NCI-H345 treated with DMSO at 0.1 percent for 48 hours (cell line): ENCODE measurements at regions not wholly inside any gene's neighbourhood (a gene's known extent, or its start where the extent isn't known, plus 50 kb on each side); places are given as distances from the start of the nearest gene placed in this dataset.
"Not testable (repeated sequence)": the region's sequence is repeated elsewhere in the genome, so short reads cannot be mapped to it uniquely, and the experiment has no call there.

Experiments
- DNase-seq: peaks from one replicate; lab custom pipeline; 2025; ENCODE audit not compliant: unreplicated experiment; lab: John Stamatoyannopoulos, UW

GRCh38 chrX:116872931-116873330, 410.2 kb upstream of the CT83 start:
- DNase-seq: no peak

DNA sequence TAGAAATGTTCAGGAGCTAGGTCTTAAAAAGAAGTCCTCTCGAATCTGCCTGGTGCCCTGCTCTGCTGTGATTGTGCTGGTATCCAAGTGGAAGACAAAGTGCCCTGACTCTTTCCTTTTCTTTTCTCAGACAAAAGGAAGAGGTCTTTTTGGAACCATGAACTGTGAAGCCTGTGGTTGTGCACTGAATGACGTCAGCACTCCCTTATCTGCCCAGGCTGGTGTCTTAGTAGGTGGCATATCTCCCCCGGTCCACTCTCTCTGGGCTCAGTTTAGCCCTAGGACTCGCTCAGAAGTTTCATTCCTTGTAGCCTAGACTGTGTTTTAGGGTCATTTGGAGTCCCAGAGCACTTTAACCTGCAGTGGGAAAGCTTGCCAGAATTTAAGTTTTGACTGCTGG, 400.3 kb upstream of the CT83 start:
- DNase-seq: no peak

- no peak for DNase-seq
Measured at GRCh38 chrX:116862340-116862739, 399.6 kb upstream of the CT83 start.

- no peak for DNase-seq
Measured at GRCh38 chrX:116841290-116841689, 378.5 kb upstream of the CT83 start.

DNA sequence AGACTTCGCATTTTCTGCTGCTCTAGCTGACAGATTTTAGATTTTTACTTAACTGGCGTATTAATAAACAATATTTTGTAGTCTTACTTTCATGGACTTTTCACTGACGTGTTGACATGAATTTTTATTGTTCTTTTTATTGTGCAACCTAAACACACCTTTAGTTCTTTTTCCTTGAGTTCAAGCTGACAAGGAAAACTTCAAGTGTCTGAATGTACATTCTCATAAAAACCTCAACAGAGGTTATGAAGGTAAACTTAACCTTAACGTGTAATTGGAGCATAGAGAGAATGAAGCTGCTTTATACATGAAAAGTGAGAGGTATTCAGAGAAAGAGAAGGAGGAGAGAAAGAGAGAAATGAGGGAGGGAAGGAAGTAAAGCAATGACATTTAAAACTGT, 364.3 kb upstream of the CT83 start:
- DNase-seq: no peak

DNA sequence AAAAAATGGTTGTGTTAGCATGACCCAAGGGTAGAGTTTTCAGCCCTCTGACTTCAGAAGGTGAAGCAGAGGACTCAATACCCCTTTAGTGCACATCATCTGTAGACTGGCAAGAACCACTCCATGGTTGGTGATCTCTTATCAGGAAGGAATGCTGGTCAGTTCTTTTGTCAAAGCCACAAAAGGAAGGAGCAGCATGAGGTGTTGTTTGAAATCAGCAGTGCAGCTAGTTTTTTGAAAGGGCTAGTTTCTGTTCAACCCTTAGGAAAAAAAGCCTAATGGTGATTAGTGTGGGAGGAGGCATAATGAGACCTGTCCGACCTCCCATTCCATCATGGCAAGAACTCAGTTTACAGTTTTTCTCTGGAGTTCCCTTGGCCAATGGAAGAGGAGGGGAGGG, 362.0 kb upstream of the CT83 start:
- DNase-seq: no peak

DNA sequence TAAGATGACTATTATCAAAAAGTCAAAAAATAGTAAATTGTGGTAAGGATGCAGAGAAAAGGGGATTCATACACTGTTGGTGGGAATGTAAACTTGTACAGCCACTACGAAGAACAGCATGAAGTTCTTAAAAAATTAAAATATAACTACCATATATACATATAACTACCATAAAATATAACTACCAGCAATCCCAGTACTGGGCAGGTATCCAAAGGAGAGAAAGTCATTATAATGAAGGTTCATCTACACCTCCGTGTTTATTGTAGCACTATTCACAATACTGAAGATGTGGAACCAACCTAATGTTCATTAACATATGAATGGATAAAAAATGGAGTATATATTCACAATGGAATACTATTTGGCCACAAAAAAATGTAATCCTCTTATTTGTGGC, 360.9 kb upstream of the CT83 start:
- DNase-seq: no peak

- no peak for DNase-seq
Measured at GRCh38 chrX:116806288-116806802, 343.6 kb upstream of the CT83 start.

DNA sequence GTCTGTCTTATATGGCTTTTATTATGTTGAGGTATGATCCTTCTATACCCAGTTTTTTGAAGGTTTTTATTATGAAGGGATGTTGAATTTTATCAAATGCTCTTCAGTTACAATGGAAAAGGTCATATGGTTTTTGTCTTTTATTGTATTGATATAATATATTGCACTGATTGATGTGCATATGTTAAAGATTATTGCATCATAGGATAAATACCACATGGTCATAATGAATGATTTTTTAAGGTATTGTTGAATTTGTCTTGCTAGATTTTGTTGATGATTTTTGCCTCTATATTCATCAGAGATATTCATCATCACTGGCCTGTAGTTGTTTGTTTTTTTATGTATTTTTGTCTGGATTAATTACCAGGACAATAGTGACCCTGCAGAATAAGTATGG, 339.2 kb upstream of the CT83 start:
- no peak for DNase-seq

DNA sequence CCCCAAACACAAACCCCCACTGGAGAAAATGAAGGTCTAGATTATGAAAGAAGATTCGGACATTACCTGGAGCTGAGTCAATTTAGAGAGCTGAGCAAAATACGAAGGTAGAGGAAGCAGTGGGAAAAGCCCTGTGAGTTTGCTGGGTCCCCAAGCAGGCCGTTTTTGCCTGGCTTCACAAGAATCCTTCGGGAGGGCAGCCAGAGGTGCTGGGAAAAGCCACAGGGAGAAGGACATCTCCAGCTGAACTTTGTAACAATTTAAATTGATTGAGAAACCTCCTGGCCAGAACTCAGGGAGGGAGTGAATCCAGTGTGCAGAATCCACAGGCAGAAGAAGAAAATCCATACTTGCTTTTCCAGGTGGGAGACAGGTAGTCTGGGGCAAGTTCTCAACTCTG, 319.1 kb upstream of the CT83 start:
- no peak for DNase-seq

- DNase-seq: no peak
Measured at GRCh38 chrX:116757491-116757890, 294.7 kb upstream of the CT83 start.

- no peak for DNase-seq
Measured at GRCh38 chrX:116756958-116757357, 294.2 kb upstream of the CT83 start.

DNA sequence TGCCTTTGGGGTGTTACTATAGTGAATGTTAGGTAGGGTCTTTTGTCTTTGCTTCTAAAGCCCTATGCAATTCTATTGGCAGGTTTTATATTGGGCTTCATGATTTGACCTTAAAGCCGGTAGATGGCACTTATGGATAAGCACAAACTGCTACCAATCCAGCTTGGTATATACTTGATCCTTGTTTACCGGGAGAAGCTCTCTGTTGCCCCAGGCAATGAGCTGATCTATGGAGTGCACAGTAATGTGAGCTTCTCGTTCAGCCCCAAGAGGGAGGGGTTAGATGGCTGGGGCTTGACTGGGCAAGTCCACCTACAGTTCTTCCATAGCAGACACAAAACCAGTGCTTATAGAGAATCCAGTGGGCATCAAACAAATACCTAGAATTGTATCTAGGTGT, 287.2 kb upstream of the CT83 start:
- DNase-seq: peak; percentile 30

GRCh38 chrX:116732214-116732613, 269.4 kb upstream of the CT83 start:
- no peak for DNase-seq

- no peak for DNase-seq
Measured at GRCh38 chrX:116726806-116727205, 264.0 kb upstream of the CT83 start.

- no peak for DNase-seq
Measured at GRCh38 chrX:116694046-116694445, 231.3 kb upstream of the CT83 start.

- not testable (repeated sequence) for DNase-seq
Measured at GRCh38 chrX:116679544-116679943, 216.8 kb upstream of the CT83 start.

GRCh38 chrX:116667346-116668134, 204.8 kb upstream of the CT83 start:
- DNase-seq: no peak

DNA sequence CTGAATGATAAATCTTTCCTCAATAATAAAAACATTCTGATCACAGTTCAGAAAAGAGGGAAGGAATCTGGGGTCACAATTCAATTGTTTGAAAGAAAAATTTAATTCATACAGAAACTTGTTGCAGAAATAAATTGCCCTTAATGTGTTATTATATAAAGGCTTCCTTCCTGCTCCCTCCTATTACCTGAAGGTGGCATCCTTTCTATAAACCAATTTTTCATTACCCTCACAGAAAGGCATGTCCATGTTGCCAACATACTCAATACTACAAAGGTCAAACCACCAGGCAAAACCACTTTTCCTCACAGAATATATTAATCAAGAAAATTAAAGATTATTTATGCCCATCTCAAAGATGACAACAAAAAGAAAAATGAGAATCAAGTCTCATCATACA, 194.3 kb upstream of the CT83 start:
- DNase-seq: no peak

DNA sequence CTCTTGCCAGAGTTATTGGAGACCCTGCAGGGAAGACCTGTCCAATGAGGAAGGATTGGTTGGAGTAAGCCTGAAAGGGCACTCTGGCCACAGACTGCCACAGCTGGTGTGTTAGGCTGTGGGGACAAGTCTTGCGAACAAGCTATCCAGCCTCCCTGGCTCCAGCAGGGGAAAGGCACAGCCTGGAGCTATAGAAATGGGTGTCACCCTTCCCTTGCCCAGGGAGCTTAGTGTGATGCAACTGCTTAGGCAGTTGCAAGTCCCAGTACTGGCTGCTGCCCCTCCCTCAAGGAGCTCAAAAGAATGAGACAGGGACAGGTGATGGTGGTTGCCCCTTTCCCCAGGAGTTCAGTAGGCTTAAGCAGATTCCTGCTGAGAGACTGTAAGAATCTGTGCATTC, 165.7 kb upstream of the CT83 start:
- no peak for DNase-seq

DNA sequence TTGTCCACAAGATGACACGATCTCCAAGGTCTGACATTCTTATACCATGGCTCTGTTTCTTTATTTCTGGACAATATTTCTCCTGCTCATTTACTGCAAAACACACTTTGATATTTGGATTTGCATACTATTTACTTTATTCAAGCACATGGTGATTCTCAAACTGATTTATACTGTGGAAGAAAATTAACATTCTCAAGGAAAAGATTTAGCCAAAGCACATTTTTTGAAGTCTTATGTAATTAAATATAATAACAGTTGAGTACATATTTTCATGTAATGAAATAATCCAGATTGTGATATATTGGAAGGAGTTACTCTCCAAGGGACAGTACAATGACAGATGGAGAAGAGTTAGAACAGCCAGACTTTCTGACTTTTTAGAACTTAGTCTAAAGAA, 155.8 kb upstream of the CT83 start:
- no peak for DNase-seq

DNA sequence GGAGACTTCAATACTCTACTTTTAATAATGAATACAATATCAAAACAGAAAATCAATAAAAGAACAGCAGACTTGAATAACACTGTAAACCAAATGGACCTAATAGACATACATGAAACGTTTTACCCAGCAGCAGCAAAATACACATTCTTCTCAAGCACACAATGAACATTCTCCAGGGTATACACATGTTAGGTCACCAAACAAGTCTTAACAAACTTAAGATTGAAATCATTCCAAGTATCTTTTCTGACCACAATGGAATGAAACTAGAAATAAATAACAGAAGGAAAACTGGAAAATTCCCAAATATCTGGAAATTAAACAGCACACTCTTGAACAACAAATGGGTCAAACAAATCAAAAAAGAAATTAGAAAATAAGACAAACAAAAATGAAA, 145.0 kb upstream of the CT83 start:
- DNase-seq: no peak

DNA sequence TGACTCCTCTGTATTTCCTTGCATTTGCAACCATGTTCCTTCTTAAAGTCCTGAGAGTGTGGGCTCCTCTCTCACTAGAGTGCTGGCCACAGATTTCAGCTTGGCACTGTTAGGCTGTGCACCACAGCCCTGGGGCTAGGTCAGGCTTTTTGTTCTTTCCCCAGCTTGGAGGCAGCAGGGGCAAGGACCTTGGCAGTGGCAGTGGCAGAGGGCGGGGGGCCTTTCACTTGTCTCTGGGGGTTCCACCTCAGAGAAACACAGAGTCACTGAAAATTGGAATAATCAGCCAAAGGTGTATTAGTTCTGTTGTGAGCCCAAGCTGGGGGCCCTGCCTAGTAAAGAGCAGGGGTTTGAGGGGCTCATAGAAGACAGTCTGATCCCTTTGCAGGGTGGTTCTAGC, 142.8 kb upstream of the CT83 start:
- DNase-seq: no peak
